Effector CD8-positive, alpha-beta T cell (primary cell): ENCODE measurements at regions not wholly inside any gene's neighbourhood (a gene's known extent, or its start where the extent isn't known, plus 50 kb on each side); places are given as distances from the start of the nearest gene placed in this dataset.

ENCODE experiments used
- DNase-seq: peaks from one replicate; lab custom pipeline; 2025; lab: John Stamatoyannopoulos, UW

DNA sequence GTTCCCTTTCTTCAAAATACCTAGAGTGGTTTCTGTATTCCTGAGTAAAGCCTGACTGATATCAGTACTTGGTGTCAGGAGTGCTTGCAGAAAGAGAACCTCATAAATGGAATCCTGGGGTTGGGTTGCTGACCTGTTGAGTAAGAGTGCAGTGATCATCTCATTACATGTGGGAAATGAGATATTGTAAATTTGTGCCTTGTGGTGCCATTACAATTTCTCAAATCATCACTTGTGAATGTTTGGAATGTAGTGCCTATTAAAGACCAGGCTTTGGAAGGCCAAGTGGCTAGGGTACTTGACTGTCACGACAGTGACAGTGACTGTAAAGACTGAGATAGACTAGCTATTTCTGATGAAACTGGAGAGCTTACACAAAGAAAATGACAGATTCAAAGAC lies 176.7 kb upstream of the CTTNBP2NL start:
- DNase-seq, result no peak

DNA sequence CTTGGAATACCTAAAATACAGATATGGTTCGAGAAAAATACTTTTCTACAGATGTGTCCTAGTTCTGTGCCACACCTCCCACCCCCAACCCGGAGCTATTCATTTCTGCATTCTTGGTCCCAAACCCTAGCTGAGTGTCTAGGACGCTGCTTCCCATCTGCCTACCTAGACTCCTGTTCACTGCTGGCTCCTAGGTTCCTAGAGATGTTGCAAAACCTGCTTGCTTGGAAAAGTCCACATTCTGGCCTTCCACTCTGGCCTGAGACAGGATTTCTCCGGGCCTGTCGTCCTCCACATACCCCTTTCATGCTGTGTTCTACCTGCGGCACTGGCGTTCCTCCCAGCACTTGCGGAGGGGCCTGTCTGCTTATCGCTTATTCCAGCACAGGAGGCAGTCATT lies 165.8 kb upstream of the CTTNBP2NL start:
- no peak for DNase-seq

DNA sequence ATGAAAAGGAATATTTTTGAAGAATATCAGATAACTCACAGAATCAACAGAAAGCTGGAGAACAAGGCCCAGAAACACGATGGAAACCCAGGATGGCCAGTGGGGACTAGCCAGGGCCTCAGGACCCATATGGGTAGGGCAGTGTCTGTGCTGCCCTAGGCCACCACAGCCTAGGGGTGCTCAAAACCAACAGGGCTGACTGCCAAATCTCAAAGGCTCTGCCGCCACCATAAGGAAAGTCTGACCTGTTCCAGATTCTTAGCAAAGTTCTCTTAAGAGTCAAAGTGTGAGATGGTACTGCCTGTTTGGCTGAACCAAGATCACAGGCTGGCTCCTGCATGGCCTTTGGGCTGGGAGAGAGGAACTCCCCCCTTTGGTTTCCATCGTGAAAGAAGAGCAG lies 164.7 kb upstream of the CTTNBP2NL start:
- no peak for DNase-seq

DNA sequence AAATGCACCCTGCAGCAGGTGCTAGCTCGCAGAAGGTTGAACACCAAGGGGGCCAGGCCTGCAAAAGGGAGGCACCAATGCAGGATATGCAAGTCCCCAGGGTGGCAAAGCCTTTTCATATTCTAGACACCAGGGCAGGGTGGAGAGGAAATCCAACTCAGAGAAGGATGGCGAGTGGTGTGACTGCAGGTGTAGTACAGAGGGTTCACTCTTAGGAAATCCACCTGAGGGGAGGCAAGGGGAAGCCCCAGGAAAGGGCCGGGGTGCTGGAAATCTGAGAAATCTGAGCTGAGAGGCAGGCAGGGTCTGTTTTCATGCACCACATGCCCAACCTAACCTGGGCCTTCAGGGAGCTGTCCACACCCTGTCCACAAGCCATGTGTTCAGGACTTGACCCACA lies 163.2 kb upstream of the CTTNBP2NL start:
- DNase-seq, result no peak

DNA sequence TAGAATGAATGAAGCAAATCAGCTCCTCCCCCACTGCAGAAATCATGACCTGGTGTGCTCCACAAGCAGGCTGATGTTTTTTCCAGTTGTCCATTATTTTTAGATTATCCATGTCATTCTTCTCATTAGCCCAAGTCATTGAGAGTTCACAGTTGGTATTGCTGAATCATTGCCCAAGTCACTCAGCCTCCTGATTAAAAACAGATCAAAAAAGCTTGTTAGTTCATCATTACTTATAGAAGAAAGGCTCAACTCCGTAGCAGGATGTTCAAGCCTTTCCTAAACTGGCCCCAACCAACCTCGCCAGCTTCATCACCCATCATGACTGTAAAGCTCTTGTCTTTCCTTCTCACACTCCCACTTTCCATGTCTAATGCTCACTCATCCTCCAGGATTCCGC lies 161.3 kb upstream of the CTTNBP2NL start:
- no peak for DNase-seq

DNA sequence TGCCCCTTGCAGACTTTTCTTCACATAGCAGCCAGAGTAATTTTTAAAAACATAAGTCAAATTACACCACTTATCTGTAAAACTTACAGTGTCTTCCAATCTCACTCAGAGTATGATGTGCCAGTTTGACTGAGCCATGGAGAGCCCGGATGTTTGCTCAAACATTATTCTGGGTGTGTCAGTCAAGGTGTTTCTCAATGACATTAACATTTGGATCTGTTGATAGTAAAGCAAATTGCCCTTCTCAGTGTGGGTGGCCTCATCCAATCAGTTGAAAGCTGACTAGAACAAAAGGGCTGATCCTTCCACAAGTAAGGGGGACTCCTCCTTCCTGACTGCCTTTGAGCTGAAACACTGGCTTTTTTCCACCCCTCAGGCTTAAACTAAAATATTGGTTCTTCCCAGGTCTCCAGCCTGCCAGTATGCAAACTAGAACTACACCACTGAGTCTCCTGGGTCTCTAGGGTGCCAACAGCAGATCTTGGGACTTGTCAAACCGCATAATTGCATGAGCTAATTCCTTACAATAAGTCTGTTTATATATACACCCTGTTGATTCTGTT lies 157.9 kb upstream of the CTTNBP2NL start:
- DNase-seq, result no peak

DNA sequence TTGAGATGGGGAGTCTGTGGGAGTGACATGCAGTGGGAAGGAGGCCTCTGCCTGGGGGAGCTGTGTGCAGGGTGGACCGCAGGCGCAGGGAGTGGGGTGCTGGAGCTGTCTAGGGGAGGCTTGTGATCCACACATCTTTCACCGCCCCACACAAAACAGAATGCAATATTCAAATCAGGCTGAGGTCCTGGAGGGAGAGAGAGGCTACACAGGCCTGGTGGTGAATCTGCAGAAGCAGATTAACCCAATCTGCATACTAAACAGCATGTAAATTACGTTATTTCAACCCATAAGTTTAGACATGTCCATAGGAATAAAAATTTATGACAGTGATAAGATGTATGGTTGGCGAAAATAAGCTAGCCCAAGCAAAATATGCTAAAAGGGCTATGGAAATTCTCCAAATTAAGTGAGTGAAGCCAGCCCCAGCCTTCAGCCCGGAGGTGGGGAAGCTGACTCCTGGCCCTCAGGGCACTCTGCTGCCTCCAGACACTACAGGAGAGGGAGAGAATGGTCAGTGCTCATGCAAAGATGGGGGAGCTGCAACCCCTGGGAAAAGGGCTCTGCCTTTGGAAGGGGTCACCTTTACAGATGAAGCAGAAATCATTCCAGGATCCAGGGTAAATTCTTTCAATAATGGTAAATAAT lies 156.2 kb upstream of the CTTNBP2NL start:
- DNase-seq, result no peak

DNA sequence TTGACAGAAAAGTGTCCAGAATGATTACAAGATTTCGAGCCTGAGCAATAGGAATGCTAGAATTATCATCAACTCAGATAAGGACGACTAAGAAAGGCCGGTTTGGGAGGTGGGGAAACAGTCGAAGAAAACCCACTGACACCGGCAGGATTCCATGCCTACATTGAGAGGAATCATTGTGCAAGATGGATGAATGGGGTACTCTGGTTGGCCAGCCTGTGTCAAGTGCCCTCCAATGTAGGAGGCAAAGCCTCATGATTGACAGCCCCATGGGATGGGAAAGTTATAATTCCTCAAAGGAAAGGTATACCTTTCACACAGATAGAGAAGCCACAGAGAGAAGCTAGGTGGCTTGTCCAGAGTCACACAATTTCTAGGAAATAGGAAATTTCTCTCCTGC lies 153.5 kb upstream of the CTTNBP2NL start:
- DNase-seq, result no peak

DNA sequence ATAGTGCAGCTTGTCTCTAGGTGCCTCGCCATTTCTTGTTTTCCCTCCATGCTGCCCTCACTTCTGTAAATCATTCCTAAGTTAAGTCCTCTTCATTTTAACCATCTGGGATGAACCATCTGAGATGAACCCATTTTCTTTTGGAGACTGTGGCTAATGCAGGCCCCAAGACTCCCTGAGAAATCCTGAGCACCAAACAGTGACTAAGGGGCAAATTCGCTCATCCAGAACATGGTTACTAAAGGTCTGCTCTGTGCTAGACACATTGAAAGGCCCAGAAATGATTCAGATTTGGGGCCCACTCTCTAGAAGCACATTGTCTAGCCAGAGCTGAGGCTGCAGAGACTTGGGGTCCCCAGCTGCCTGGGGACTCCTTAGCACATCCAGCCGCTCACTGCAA lies 151.9 kb upstream of the CTTNBP2NL start:
- no peak for DNase-seq

DNA sequence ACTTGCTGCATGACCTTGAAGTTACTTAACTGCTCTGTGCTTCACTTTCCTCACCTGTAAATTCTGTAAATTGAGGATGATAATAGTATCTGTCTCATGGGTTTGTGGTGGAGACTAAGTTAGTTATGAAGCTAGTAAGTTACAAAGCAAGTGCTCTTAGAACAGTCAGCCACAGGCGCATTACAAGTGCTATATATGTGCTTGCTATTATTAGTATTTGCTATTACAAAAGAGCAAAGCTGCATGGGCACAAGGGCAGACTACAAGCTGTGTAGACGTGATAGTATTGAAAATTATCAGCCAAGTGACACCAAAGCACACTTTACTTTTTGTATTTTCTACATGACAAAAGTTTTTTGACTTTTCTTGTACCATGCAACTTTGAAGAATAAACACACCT lies 150.9 kb upstream of the CTTNBP2NL start:
- no peak for DNase-seq

DNA sequence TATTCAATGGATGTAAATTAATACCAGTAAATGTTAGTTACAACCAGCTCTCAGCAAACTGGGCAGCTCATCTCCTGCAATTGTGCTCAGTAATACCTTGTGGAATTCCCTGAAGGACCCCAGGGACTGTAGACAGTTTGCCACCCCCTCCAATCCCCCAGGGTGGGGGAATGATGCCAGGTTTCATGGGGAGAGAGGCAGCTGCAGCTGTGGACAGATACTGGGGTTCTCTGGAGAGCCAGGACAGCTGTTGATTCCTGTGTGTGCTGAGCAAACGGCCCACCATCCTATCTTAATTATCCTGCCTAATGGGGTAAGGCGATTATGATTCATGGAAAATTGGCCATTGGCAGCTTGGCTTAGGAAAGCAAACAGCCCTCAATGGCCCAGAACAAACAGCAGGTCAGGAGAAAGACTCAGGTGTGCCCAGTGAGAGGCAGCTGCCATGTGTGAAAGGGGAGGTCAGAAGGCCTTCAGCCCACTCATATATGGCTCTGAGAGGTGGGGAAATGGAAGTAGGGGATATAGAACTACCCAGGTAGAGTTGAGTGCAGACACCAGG lies 148.9 kb upstream of the CTTNBP2NL start:
- no peak for DNase-seq

DNA sequence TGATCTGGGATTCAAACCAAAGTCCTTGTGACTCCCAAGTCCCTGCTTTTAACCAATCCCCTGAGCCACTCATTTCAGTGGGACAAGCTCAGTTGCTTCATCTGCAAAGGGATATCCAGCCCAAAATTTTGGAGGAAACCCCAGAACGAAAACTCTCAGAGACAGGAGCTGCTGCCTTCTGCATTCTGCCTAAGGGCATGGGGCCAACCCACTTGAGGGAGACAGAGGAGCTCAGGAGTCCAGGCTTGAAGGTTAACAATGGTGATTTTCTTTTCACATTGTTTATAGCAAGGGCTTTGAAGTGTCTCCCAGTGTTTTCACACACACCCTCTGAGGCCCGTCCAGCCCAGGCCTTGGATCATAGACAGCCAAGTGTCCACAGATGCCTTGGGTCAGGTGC lies 148.1 kb upstream of the CTTNBP2NL start:
- no peak for DNase-seq

DNA sequence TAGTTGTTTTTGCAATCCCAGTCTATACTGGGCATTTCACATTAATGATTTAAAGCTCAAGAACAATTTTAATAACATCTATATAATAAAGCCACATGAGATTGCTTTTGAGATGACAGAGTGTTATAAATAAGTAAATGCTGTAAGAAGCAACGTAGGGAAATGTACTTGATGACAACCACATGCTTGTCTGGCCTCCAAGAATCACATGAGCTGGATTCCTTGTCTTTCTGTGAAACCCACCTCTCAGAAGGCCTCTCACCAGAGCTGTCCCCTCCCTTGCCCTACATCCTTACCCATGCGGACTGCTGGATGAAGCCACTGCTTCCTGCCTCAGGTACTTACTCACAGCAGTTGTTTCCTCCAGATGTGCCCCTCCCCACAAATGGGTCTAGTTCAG lies 145.1 kb upstream of the CTTNBP2NL start:
- DNase-seq, result no peak

DNA sequence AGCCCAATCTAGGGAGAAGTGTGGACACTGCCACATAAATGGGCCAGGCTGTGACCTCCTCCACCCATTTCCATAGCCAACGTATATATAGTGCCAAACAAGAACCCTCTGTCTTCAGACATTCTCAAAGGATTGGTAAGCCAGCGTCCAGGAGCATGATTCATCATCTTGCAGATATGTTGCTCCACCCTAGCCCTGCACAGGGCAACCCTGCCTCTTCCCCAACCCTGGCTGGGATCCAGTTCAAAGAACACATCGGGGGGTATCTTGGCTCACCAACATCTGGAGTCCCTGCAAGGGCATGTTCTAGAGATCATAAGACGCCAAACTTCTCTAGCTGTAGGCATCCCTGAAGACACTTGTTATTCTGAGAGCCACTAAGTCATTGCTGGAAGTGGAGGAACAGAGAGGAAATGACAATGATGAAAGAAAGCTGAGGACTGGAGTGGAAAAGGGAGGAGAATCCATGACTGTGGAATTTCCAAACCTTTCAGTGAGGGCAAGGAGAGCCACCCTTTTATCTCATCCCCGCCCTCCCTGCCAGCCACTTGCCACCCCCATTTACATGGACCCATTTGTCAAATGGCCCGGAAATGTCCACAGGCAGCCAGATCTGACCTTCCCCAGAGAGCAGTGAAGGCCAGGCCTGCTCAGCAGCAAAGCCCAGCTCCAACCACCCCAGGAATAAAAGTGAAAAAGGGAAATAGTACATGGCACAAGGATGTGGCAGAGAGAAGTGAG lies 144.1 kb upstream of the CTTNBP2NL start:
- DNase-seq, result no peak

DNA sequence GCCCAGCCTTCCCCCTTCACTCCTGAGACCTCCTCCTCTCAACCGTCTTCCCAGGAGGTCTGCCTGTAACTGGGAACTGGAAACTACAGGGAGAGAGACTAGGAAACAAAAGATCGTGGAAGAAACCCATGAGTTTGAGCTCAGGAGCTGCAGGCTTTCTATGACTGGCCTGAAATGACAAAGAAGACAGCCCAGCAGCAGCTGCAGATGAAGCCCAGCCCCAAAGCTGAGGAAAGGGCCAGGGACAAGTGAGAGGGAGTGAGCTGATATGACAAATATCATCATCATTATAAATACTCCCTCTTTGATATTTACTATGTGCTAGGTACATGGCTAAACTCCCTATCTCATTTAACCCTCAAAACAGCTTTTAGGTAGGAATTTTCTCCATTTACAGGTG lies 142.6 kb upstream of the CTTNBP2NL start:
- no peak for DNase-seq

DNA sequence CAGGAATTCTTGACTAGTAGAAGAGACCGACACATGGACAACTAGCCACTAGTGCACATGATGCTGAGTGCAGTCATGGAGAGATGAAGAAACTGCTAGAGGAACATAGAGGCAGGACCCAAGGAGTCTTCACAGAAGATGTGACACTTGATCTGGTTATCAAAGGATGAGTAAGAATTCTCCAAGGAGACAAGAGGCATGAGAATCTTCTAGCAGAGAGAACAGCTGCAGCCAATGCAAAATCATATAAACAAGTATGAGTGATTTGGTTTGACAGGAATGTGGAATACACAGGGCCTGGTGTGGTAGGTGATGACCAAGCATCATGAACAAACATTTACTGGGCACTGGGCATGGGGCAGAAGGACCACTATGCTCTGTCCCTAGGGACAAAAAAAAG lies 140.9 kb upstream of the CTTNBP2NL start:
- no peak for DNase-seq

DNA sequence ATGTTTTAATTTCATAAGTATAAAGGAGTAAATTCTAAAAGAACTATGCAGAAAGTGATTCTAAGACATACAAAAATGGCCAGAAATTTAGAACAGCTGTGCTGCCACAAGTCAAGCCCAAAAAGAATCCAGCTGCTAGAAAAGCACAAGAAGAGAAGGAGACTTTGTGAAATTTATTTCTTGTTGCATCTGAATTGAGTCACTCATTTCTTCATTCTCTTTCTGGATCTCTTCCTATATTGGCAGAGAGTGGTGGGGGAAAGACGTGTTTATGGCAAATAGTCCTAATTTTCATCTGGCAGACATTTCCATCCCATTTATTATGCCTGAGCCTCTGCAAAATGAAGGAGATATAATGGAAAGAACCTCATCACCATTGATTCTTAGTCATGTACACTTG lies 139.6 kb upstream of the CTTNBP2NL start:
- DNase-seq, result no peak

DNA sequence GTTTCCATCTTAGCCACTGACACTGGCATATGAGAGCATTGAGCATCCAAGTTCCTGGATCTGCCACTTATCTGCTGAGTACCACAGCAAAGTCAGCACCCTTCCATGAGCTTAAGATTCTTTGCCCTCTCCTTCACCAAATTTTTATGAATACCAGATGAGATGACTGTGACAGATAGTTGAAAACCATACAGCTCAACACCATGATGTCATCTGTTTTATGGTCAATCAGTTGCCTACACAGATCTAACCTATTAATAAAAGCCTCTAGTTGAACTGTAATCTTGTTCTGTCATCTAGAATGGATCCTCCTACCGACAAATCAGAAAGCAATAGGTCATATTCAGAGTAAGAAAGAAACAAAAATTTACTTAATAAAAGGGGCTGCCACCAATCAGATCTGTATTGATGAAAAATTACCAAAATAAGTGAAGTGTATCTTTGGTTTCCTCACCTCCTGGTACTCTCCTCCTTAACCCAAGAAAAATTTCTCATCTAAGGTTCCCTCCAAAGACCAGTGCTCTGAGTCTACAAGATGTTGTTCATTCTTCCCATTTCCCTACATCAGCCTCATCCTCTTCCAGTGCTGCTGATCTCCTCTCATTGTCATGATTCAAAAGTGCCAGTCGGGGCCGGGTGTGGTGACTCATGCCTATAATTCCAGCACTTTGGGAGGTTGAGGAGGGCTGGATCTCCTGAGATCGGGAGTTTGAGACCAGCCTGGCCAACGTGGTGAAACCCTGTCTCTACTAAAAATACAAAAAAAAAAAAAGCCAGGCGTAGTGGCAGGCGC lies 138.8 kb upstream of the CTTNBP2NL start:
- DNase-seq, result no peak

DNA sequence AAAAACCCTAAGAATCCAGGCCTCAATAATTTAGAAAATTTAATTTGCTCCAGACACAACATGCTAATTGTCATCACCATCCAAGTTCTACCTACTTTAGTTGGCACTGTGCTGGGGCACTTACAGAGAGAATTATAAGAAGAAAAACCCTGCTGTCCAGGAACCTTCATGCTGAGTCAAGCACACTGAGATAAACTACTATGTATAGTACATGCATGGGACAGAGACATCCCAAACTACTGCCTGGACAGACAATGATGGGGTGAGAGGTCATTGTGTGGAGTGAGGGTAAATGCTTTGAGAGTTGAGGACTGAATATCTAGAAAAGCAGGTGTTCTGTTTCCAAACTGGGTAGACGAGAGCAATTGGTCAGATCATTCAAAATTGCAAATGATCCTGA lies 135.3 kb upstream of the CTTNBP2NL start:
- DNase-seq, result no peak

DNA sequence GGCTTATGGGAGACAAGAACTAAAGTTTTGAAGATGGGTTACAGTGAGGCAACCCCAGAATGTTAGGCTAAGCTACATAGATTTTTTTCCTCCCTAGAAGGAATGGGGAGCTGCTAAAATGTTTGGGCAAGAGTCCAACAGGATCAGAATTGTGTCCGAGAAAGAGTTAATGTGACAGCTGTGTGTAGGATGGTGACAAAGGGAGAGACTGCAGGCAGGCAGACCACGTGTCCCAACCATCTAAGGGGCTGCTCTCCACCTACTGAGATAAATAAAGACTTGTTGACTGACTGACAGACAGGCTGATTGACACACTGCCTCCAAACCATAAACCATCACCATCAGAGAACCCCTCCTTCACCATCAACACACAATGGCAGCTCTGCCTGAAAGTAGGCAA lies 133.7 kb upstream of the CTTNBP2NL start:
- DNase-seq, result no peak

DNA sequence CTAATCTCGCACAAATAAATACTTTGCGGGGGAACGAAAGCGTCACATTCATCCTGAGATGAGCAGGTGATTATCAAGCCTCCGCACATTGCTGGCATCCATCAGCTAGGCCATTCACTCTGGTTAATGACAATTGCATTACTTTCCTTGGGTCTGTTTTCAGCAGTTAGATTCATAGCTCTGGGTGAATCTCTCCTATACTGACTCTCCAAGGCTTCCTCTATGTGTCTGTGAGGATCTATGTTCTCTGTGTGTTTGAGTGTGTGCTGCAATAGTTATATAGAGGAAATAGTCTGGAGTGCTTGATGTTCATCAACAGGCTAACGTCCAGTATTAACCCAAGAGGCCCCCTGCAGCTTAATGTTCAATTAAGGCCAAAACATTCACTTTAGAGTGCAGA lies 133.0 kb upstream of the CTTNBP2NL start:
- no peak for DNase-seq

DNA sequence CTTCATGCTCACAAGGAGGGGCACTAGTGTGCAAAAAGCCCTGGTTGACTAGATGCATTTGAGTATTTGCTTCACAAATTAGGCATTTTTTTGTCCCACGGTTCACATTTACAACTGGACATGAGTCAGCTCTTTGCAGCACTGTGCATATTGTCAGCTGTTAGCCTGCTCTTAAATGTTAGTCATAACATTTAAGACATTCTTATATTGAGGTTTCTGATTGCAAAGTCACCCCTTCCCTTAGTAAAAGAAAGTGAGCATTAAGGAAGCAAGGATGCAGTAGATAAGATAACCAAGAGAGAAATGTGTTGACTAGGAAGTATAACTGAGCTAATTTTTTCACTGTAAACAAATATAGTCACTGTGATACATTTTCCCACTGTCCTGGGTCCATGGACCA lies 132.6 kb upstream of the CTTNBP2NL start:
- DNase-seq, result no peak

DNA sequence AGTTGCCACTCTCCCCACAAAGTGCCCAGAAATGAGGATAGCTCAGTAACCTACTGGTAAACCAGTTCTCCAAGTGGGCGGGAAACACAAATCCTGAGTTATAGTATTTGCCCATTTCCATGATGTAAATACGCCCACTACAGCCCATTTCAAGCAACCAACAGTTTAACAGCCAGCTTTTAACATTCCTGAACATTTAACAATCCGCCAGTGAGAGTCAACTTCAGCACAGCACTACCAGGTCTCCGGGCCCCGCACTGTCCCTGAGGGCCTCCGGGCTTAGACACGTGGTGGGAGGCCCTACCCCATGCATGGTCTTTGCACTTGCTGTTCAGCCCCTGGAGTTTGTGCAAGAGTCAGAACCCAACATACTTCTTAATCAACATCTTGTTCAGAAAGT lies 132.0 kb upstream of the CTTNBP2NL start:
- no peak for DNase-seq
